Panc1 (cell line): ENCODE measurements at regions not wholly inside any gene's neighbourhood (a gene's known extent, or its start where the extent isn't known, plus 50 kb on each side); places are given as distances from the start of the nearest gene placed in this dataset.

Experiments
- ATAC-seq: fragments of 200-7000 bp; cut with Tn5 transposase; 2 replicates; pipeline ENCODE4 v1.9.1; 2020; ENCODE audit warnings: mild to moderate bottlenecking, moderate library complexity
- BruUV-seq: library from RNA; stranded (reverse); fragments of 400-500 nt; replicated peaks from 2 replicates; lab custom pipeline; 2021; lab: Mats Ljungman, UMichigan
- CTCF ChIA-PET: fragments of 300-600 bp; sonication (Branson Sonifier 250); formaldehyde crosslinking; loops from one replicate; lab custom pipeline; 2022; ENCODE audit warnings: antibody characterized with exemption; lab: Charles Lee
- POLR2A ChIA-PET: fragments of 300-600 bp; sonication (Branson Sonifier 250); formaldehyde crosslinking; loops from one replicate; lab custom pipeline; 2022; ENCODE audit warnings: antibody characterized with exemption; lab: Charles Lee
- DNase-seq: peaks from one replicate; pipeline ENCODE4 v3.0.0-alpha.2; 2010; ENCODE audit warnings: low read depth, low spot score
- H3K27ac ChIP-seq: 2 replicates; pipeline ENCODE4 v1.5.1; 2011; ENCODE audit warnings: mild to moderate bottlenecking, low read length, inconsistent platforms
- H3K27me3 ChIP-seq: fragments of 200-500 bp; sonication (Bioruptor generic); 2 replicates; pipeline ENCODE4 v1.6.0; 2014; ENCODE audit warnings: low read length, inconsistent platforms; ENCODE audit not compliant: control insufficient read depth, insufficient read depth
- H3K36me3 ChIP-seq: fragments of 200-500 bp; sonication (Bioruptor generic); 2 replicates; pipeline ENCODE4 v1.5.1; 2014; ENCODE audit warnings: inconsistent platforms, mild to moderate bottlenecking, low read length, moderate library complexity; ENCODE audit not compliant: control insufficient read depth, insufficient read depth
- H3K4me1 ChIP-seq: 2 replicates; pipeline ENCODE4 v1.5.1; 2011; ENCODE audit warnings: inconsistent platforms, mild to moderate bottlenecking, low read length, moderate library complexity; ENCODE audit not compliant: control insufficient read depth, insufficient read depth
- H3K4me3 ChIP-seq, 2 experiments: 2 replicates each; pipeline ENCODE4 v1.5.1; 2011 to 2012; ENCODE audit warnings: low read depth in 2 of 2, low read length in 2 of 2, mild to moderate bottlenecking in 2 of 2, inconsistent platforms in 1 of 2, moderate library complexity in 1 of 2
- H3K9me3 ChIP-seq: fragments of 200-500 bp; sonication (Bioruptor generic); 2 replicates; pipeline ENCODE4 v1.5.1; 2014; ENCODE audit warnings: low read depth, mild to moderate bottlenecking, inconsistent platforms, low read length, moderate library complexity; ENCODE audit not compliant: control insufficient read depth, insufficient read depth
- CTCF ChIP-seq: fragments of 450-650 bp; IDR thresholded peaks from 2 replicates; pipeline ENCODE4 v1.5.1; 2017; ENCODE audit warnings: mild to moderate bottlenecking
- POLR2AphosphoS5 ChIP-seq: IDR thresholded peaks from 2 replicates; pipeline ENCODE4 v1.6.1; 2012; ENCODE audit warnings: mild to moderate bottlenecking, low read depth, low read length, moderate library complexity
- SIN3A ChIP-seq: IDR thresholded peaks from 2 replicates; pipeline ENCODE4 v1.6.1; 2012; ENCODE audit warnings: low read depth, mild to moderate bottlenecking, low read length, moderate library complexity, borderline replicate concordance; ENCODE audit not compliant: insufficient read depth
- TCF7L2 ChIP-seq: IDR thresholded peaks from 2 replicates; pipeline ENCODE4 v1.6.1; 2011; ENCODE audit warnings: mild to moderate bottlenecking, low read depth, low read length, inconsistent platforms
- in situ Hi-C: cut with HindIII; loops from 2 replicates; pipeline ENCODE4 v1.10.0; 2016; ENCODE audit warnings: low sequenced_read_pairs, low pct_unique_long_range_greater_than_20kb
- intact Hi-C: fragments of 100-400 bp; cut with micrococcal nuclease; formaldehyde crosslinking; loops from one replicate; pipeline ENCODE4 v1.10.0; 2022; ENCODE audit not compliant: unreplicated experiment
- TF ChIP-seq, protein P1 (sequence below), 2 experiments: IDR thresholded peaks; 2 replicates each; pipeline ENCODE4 v1.6.1; 2011 to 2012; ENCODE audit warnings: low read depth in 2 of 2, control low read depth in 1 of 2, low read length in 1 of 2, mild to moderate bottlenecking in 1 of 2, moderate library complexity in 1 of 2; ENCODE audit not compliant: insufficient read depth in 1 of 2

DNA sequence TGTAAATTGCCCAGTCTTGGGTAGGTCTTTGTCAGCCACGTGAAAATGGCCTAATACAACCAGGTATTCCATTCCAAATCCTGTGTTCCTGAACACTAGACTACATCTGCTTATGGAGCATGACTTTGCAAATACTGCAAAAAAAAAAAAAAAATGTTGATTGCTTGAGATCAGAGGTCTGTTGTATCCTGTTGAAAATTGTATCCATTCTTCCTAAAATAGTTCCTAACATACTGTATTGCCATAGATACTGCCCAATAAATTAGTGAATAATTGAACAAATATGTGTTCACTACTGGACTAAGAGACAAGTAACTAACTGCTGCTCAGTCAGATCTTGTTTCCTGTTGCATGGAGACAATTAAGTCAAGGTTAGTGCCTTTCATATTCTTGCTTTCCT, 164.3 kb upstream of the PABPC4L start:
- BruUV-seq = no TSS peak
- TF ChIP-seq POLR2AphosphoS5 = no peak
- TF ChIP-seq SIN3A = no peak
- TF ChIP-seq CTCF = no peak
- no peak for TF ChIP-seq TCF7L2
- TF ChIP-seq, protein P1, sequence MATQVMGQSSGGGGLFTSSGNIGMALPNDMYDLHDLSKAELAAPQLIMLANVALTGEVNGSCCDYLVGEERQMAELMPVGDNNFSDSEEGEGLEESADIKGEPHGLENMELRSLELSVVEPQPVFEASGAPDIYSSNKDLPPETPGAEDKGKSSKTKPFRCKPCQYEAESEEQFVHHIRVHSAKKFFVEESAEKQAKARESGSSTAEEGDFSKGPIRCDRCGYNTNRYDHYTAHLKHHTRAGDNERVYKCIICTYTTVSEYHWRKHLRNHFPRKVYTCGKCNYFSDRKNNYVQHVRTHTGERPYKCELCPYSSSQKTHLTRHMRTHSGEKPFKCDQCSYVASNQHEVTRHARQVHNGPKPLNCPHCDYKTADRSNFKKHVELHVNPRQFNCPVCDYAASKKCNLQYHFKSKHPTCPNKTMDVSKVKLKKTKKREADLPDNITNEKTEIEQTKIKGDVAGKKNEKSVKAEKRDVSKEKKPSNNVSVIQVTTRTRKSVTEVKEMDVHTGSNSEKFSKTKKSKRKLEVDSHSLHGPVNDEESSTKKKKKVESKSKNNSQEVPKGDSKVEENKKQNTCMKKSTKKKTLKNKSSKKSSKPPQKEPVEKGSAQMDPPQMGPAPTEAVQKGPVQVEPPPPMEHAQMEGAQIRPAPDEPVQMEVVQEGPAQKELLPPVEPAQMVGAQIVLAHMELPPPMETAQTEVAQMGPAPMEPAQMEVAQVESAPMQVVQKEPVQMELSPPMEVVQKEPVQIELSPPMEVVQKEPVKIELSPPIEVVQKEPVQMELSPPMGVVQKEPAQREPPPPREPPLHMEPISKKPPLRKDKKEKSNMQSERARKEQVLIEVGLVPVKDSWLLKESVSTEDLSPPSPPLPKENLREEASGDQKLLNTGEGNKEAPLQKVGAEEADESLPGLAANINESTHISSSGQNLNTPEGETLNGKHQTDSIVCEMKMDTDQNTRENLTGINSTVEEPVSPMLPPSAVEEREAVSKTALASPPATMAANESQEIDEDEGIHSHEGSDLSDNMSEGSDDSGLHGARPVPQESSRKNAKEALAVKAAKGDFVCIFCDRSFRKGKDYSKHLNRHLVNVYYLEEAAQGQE (IDR thresholded peaks at IDR 0.05; ENCODE audit: insufficient read depth in 1 of 2, low read depth in 2 of 2, low read length in 1 of 2) = no peak
- Histone ChIP-seq H3K36me3 (no peaks in the 10 kb centered on the region), H3K4me1 (no peaks in the 10 kb centered on the region), H3K9me3 (no peaks in the 10 kb centered on the region), H3K27me3 (no peaks in the 10 kb centered on the region), H3K27ac (no peak overlapping the region), H3K4me3 (no peak overlapping the region)
- CTCF ChIA-PET = no interaction called here
- ATAC-seq (no peak), DNase-seq (no peak)
- POLR2A ChIA-PET = no interaction called here
- in situ Hi-C loops (no loop called here), intact Hi-C loops (no loop called here)

- no peak for DNase-seq
- ChIA-PET CTCF (no interaction called here), POLR2A (no interaction called here)
These were observed 163.3 kb upstream of the PABPC4L start for GRCh38 chr4:134364928-134365327.

More at GRCh38 chr4:134364928-134365327, 163.3 kb upstream of the PABPC4L start:
- Histone ChIP-seq H3K27me3 (no peaks in the 10 kb centered on the region), H3K4me3 (no peak overlapping the region), H3K9me3 (no peaks in the 10 kb centered on the region), H3K4me1 (no peaks in the 10 kb centered on the region), H3K27ac (no peak overlapping the region), H3K36me3 (no peaks in the 10 kb centered on the region)
- TF ChIP-seq CTCF = no peak
- no peak for TF ChIP-seq SIN3A
- TF ChIP-seq, protein P1 (IDR thresholded peaks at IDR 0.05; ENCODE audit: insufficient read depth in 1 of 2, low read depth in 2 of 2, low read length in 1 of 2) = no peak
- TF ChIP-seq POLR2AphosphoS5 = no peak
- no peak for TF ChIP-seq TCF7L2
- in situ Hi-C loops = no loop called here
- no TSS peak for BruUV-seq
- ATAC-seq = no peak
- intact Hi-C loops = no loop called here
